ENCODE measurements at regions not wholly inside any gene's neighbourhood (a gene's known extent, or its start where the extent isn't known, plus 50 kb on each side); places are given as distances from the start of the nearest gene placed in this dataset.

GRCh38 chr3:46127503-46127902 is 80.6 kb downstream of the CCR1 start:
- Histone ChIP-seq H3K9me3 (no peaks in the 10 kb centered on the region), H3K27me3 (no peaks in the 10 kb centered on the region), H3K27ac (peak overlapping the region in 1 of 5 donors; percentile 9), H3K36me3 (no peaks in the 10 kb centered on the region), H3K4me3 (no peak overlapping the region), H3K4me1 (peaks cover 0 to 6% (median 0%) of the 10 kb centered on the region in 4 donors)
- DNase-seq: no peak
- intact Hi-C loops (cut with DNase I; ENCODE audit: low total_unique reads): no loop called here
- WGBS, 5 donors: 94 to 98% (median 98%) methylated on average over 1 of the region's 1 CpG
- TF ChIP-seq POLR2AphosphoS5 (IDR thresholded peaks at IDR 0.05): no peak
- TF ChIP-seq POLR2A (IDR thresholded peaks at IDR 0.05): no peak
- TF ChIP-seq CTCF (IDR thresholded peaks at IDR 0.05): no peak
- no peak for TF ChIP-seq EP300 (IDR thresholded peaks at IDR 0.05)

- H3K9me3 ChIP-seq: no peaks in the 10 kb centered on the region
- DNase-seq: peak in 1 of 2 donors; percentile 73
- intact Hi-C loops (cut with DNase I; ENCODE audit: low total_unique reads): no loop called here
- no peaks in the 10 kb centered on the region for H3K27me3 ChIP-seq
- WGBS, 5 donors: 68 to 82% (median 76%) methylated on average over 6 of the region's 6 CpGs
- peak overlapping the region in 4 of 5 donors; percentile 1 to 62 (median 21) for H3K27ac ChIP-seq
- peaks cover 0 to 6% (median 0%) of the 10 kb centered on the region in 4 donors for H3K4me1 ChIP-seq
- H3K36me3 ChIP-seq: no peaks in the 10 kb centered on the region
- TF ChIP-seq CTCF (IDR thresholded peaks at IDR 0.05): no peak
- no peak for TF ChIP-seq POLR2A (IDR thresholded peaks at IDR 0.05)
- no peak for TF ChIP-seq EP300 (IDR thresholded peaks at IDR 0.05)
- TF ChIP-seq POLR2AphosphoS5 (IDR thresholded peaks at IDR 0.05): no peak
- no peak overlapping the region for H3K4me3 ChIP-seq
These were observed 83.6 kb downstream of the CCR1 start for GRCh38 chr3:46124216-46125177.

GRCh38 chr3:46123646-46124045 is 84.5 kb downstream of the CCR1 start:
- Histone ChIP-seq H3K27ac (peak overlapping the region in 3 of 5 donors; percentile 10 to 62 (median 32)), H3K36me3 (no peaks in the 10 kb centered on the region), H3K4me3 (no peak overlapping the region), H3K4me1 (peaks cover 0 to 6% (median 0%) of the 10 kb centered on the region in 4 donors), H3K27me3 (no peaks in the 10 kb centered on the region), H3K9me3 (no peaks in the 10 kb centered on the region)
- TF ChIP-seq POLR2A (IDR thresholded peaks at IDR 0.05): no peak
- no peak for TF ChIP-seq POLR2AphosphoS5 (IDR thresholded peaks at IDR 0.05)
- no peak for TF ChIP-seq CTCF (IDR thresholded peaks at IDR 0.05)
- TF ChIP-seq EP300 (IDR thresholded peaks at IDR 0.05): no peak
- no peak for DNase-seq
- intact Hi-C loops (cut with DNase I; ENCODE audit: low total_unique reads): no loop called here
- WGBS, 5 donors: 81 to 93% (median 92%) methylated on average over 3 of the region's 3 CpGs

- Histone ChIP-seq H3K4me1 (peaks cover 0 to 6% (median 0%) of the 10 kb centered on the region in 4 donors), H3K4me3 (no peak overlapping the region), H3K36me3 (no peaks in the 10 kb centered on the region), H3K27ac (no peak overlapping the region), H3K27me3 (no peaks in the 10 kb centered on the region), H3K9me3 (no peaks in the 10 kb centered on the region)
- intact Hi-C loops (cut with DNase I; ENCODE audit: low total_unique reads): no loop called here
- TF ChIP-seq CTCF (IDR thresholded peaks at IDR 0.05) (no peak), POLR2A (IDR thresholded peaks at IDR 0.05) (no peak), EP300 (IDR thresholded peaks at IDR 0.05) (no peak), POLR2AphosphoS5 (IDR thresholded peaks at IDR 0.05) (no peak)
- no peak for DNase-seq
- WGBS, 5 donors: 35 to 64% (median 45%) methylated on average over 2 of the region's 2 CpGs
These were observed 86.0 kb downstream of the CCR1 start for GRCh38 chr3:46122091-46122490.
